Common myeloid progenitor, CD34-positive (primary cell): ENCODE measurements at regions not wholly inside any gene's neighbourhood (a gene's known extent, or its start where the extent isn't known, plus 50 kb on each side); places are given as distances from the start of the nearest gene placed in this dataset.
"Not testable (repeated sequence)": the region's sequence is repeated elsewhere in the genome, so short reads cannot be mapped to it uniquely, and the experiment has no call there.

Experiments used
- CTCF ChIA-PET: fragments of 350-600 bp; sonication (Branson Sonifier 250); formaldehyde crosslinking; loops from one replicate; lab custom pipeline; 2021; ENCODE audit warnings: antibody characterized with exemption; lab: Charles Lee
- POLR2A ChIA-PET: fragments of 350-600 bp; sonication (Branson Sonifier 250); formaldehyde crosslinking; loops from one replicate; lab custom pipeline; 2021; ENCODE audit warnings: antibody characterized with exemption; lab: Charles Lee
- DNase-seq, 3 donors: peaks; one replicate each; pipeline versions ENCODE4 v3.0.0 to v3.0.0-alpha.2; 2013
- H3K27ac ChIP-seq, 2 experiments: 1 replicate in 1 of 2; 2 replicates in 1 of 2; pipeline ENCODE4 v1.7.0; 2013; ENCODE audit warnings: inconsistent platforms in 2 of 2, low read length in 2 of 2, mild to moderate bottlenecking in 2 of 2, low read depth in 1 of 2, moderate library complexity in 1 of 2; ENCODE audit not compliant: severe bottlenecking in 2 of 2, insufficient read depth in 1 of 2, poor library complexity in 1 of 2
- H3K27me3 ChIP-seq, 5 experiments: replicated peaks in 2 of 5; 1 replicate in 3 of 5; 2 replicates in 2 of 5; pipeline versions ENCODE4 v1.6.1 to v1.7.0; 2013; ENCODE audit warnings: low read length in 4 of 5, mild to moderate bottlenecking in 2 of 5, moderate library complexity in 2 of 5, inconsistent platforms in 1 of 5; ENCODE audit not compliant: insufficient read depth in 5 of 5, control insufficient read depth in 4 of 5
- H3K36me3 ChIP-seq, 4 experiments: 1 replicate in 2 of 4; 2 replicates in 2 of 4; pipeline versions ENCODE4 v1.6.1 to v1.7.0; 2013; ENCODE audit warnings: low read length in 3 of 4, control low read depth in 1 of 4, mild to moderate bottlenecking in 1 of 4; ENCODE audit not compliant: control insufficient read depth in 4 of 4, insufficient read depth in 4 of 4
- H3K4me1 ChIP-seq, 4 experiments: 1 replicate in 3 of 4; 2 replicates in 1 of 4; pipeline versions ENCODE4 v1.6.1 to v1.7.1; 2013; ENCODE audit warnings: low read length in 3 of 4, mild to moderate bottlenecking in 3 of 4, control low read depth in 1 of 4, inconsistent platforms in 1 of 4, moderate library complexity in 1 of 4; ENCODE audit not compliant: control insufficient read depth in 4 of 4, insufficient read depth in 4 of 4; ENCODE audit errors: control extremely low read depth in 1 of 4
- H3K4me3 ChIP-seq, 7 experiments: 1 replicate in 4 of 7; 2 replicates in 3 of 7; pipeline versions ENCODE4 v1.5.1 to v1.7.0; 2013; ENCODE audit warnings: mild to moderate bottlenecking in 7 of 7, low read length in 6 of 7, moderate library complexity in 6 of 7, inconsistent platforms in 2 of 7, low read depth in 2 of 7, control low read depth in 1 of 7; ENCODE audit not compliant: insufficient read depth in 4 of 7, control insufficient read depth in 1 of 7; ENCODE audit errors: extremely low read depth in 1 of 7
- H3K9me3 ChIP-seq, 5 experiments: 1 replicate in 4 of 5; 2 replicates in 1 of 5; pipeline versions ENCODE4 v1.6.1 to v1.7.1; 2013; ENCODE audit warnings: low read length in 4 of 5, mild to moderate bottlenecking in 2 of 5, inconsistent platforms in 1 of 5, low read depth in 1 of 5, moderate library complexity in 1 of 5; ENCODE audit not compliant: control insufficient read depth in 4 of 5, insufficient read depth in 2 of 5; ENCODE audit errors: control extremely low read depth in 1 of 5
- WGBS: methylation state at CpG from one replicate; pipeline ENCODE4 v1.1.5; 2013; ENCODE audit not compliant: insufficient coverage; 5-methylcytosine and 5-hydroxymethylcytosine counted together

GRCh38 chr6:74892091-74892490, 313.8 kb downstream of the COL12A1 start:
- H3K36me3 ChIP-seq, result no peaks in the 10 kb centered on the region
- no peaks in the 10 kb centered on the region for H3K9me3 ChIP-seq
- 96% methylated on average over 3 of the region's 5 CpGs for WGBS
- H3K27ac ChIP-seq, result no peak overlapping the region
- no peak overlapping the region for H3K4me3 ChIP-seq
- no peaks in the 10 kb centered on the region for H3K27me3 ChIP-seq
- no peak for DNase-seq
- POLR2A ChIA-PET, result no interaction called here
- CTCF ChIA-PET, result no interaction called here
- H3K4me1 ChIP-seq, result no peaks in the 10 kb centered on the region

- no peak for DNase-seq
Observed at GRCh38 chr6:74891349-74891831, 314.5 kb downstream of the COL12A1 start.

GRCh38 chr6:74889635-74890034, 316.2 kb downstream of the COL12A1 start:
- Histone ChIP-seq H3K36me3 (no peaks in the 10 kb centered on the region), H3K27ac (no peak overlapping the region), H3K4me1 (no peaks in the 10 kb centered on the region), H3K9me3 (no peaks in the 10 kb centered on the region), H3K27me3 (no peaks in the 10 kb centered on the region), H3K4me3 (no peak overlapping the region)
- DNase-seq, result no peak
- ChIA-PET CTCF (interaction anchor here (0.7 kb wide), 1 partner anchor 19 kb away, joined by 3 read pairs; no protein-coding TSS in a partner anchor), POLR2A (no interaction called here)

More at GRCh38 chr6:74891349-74891831, 314.5 kb downstream of the COL12A1 start:
- ChIA-PET CTCF (no interaction called here), POLR2A (no interaction called here)
- H3K27ac ChIP-seq, result no peak overlapping the region
- 88% methylated on average over 1 of the region's 4 CpGs for WGBS
- no peaks in the 10 kb centered on the region for H3K36me3 ChIP-seq
- H3K4me3 ChIP-seq, result no peak overlapping the region
- H3K27me3 ChIP-seq, result no peaks in the 10 kb centered on the region
- no peaks in the 10 kb centered on the region for H3K4me1 ChIP-seq
- no peaks in the 10 kb centered on the region for H3K9me3 ChIP-seq

- H3K9me3 ChIP-seq, CTCF ChIA-PET, POLR2A ChIA-PET, H3K27me3 ChIP-seq, H3K36me3 ChIP-seq, H3K27ac ChIP-seq, DNase-seq, H3K4me1 ChIP-seq, H3K4me3 ChIP-seq: not testable (repeated sequence)
- WGBS, result 95% methylated on average over 4 of the region's 6 CpGs
Observed at GRCh38 chr6:74888741-74889140, 317.1 kb downstream of the COL12A1 start.

DNA sequence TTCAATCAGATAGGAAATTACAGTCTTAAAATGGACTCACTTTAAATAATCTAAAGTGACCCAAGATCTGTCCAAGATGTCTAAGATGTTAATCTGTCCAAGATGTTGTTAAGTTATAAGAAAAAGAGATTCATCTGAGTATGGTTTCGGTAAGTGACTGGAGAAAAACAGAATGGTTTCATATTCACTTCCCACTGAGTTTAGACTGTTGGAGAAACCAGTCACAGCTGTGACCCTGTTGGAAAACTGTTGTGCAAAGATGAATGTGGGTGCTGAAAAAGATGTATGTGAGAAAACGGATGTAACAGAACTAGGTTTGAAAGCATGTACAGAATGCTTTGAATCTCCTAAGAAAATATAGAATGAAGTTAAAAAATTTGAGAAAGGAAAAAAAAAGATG, 325.9 kb downstream of the COL12A1 start:
- Histone ChIP-seq H3K4me1 (no peaks in the 10 kb centered on the region), H3K27ac (no peak overlapping the region), H3K4me3 (no peak overlapping the region), H3K9me3 (no peaks in the 10 kb centered on the region), H3K36me3 (no peaks in the 10 kb centered on the region), H3K27me3 (no peaks in the 10 kb centered on the region)
- ChIA-PET POLR2A (no interaction called here), CTCF (no interaction called here)
- DNase-seq, result no peak
- WGBS, result 100% methylated on average over 2 of the region's 2 CpGs

DNA sequence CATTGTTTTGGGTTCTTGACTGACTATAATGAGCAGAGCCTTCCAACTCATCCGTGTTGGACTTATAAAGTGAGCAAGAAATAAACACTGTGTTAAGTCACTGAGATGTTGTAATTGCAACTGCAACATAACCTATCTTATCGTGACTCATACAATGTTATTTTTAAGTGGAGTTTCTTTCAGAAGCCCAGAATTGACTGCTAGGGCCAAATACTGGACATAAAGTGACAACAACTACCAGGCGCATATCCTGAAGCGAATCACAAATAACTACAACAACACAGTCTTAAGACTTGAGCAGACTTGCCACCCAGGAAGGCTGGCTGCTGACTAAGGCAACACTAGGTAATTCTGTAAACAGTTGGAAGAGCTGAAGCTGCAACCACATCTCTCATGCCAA, 326.6 kb downstream of the COL12A1 start:
- ChIA-PET POLR2A (no interaction called here), CTCF (no interaction called here)
- Histone ChIP-seq H3K27me3 (no peaks in the 10 kb centered on the region), H3K4me1 (no peaks in the 10 kb centered on the region), H3K36me3 (no peaks in the 10 kb centered on the region), H3K9me3 (no peaks in the 10 kb centered on the region), H3K4me3 (no peak overlapping the region), H3K27ac (no peak overlapping the region)
- WGBS, result 89% methylated on average over 3 of the region's 4 CpGs
- DNase-seq, result no peak

DNA sequence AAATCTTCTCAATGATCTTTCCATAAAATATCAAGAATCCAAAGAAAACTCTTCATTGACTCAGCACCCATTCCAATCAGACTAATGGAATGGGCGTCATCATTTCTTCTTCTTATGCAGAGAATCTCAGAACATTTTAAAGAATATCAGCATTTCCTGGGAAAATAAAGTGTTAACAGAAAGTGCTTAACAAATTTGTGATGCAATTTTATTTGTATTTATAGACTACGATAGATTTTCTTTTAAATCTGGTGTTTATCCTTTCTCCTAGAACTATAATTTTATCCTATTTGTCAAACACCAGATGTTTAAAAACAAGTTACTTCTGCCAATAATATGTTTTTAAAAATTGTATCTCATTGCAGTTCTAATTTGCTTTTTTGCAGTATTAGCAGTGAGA, 330.7 kb downstream of the COL12A1 start:
- WGBS, result no CpG with 5 or more reads among the region's 2 CpGs
- DNase-seq, result no peak
- peaks cover 0 to 1% (median 0%) of the 10 kb centered on the region in 5 experiments for H3K9me3 ChIP-seq
- POLR2A ChIA-PET, result no interaction called here
- H3K36me3 ChIP-seq, result no peaks in the 10 kb centered on the region
- CTCF ChIA-PET, result no interaction called here
- no peak overlapping the region for H3K4me3 ChIP-seq
- H3K27ac ChIP-seq, result no peak overlapping the region
- no peaks in the 10 kb centered on the region for H3K4me1 ChIP-seq
- no peaks in the 10 kb centered on the region for H3K27me3 ChIP-seq
